Epithelial cell of esophagus (primary cell): ENCODE measurements at regions not wholly inside any gene's neighbourhood (a gene's known extent, or its start where the extent isn't known, plus 50 kb on each side); places are given as distances from the start of the nearest gene placed in this dataset.

Source experiments
- DNase-seq: peaks from one replicate; pipeline ENCODE4 v3.0.0; 2010; ENCODE audit warnings: low read depth
- H3K4me3 ChIP-seq: 2 replicates; pipeline ENCODE4 v1.5.1; 2011; ENCODE audit warnings: mild to moderate bottlenecking, low read length, control low read depth
- CTCF ChIP-seq: IDR thresholded peaks from 2 replicates; pipeline ENCODE4 v1.5.1; 2011; ENCODE audit warnings: low read depth, mild to moderate bottlenecking, low read length, control low read depth, inconsistent platforms; ENCODE audit not compliant: insufficient read depth; ENCODE audit errors: missing control alignments

GRCh38 chr1:98018074-98018473, 97.2 kb upstream of the DPYD start:
- no peak overlapping the region for H3K4me3 ChIP-seq
- no peak for DNase-seq
- no peak for TF ChIP-seq CTCF

DNA sequence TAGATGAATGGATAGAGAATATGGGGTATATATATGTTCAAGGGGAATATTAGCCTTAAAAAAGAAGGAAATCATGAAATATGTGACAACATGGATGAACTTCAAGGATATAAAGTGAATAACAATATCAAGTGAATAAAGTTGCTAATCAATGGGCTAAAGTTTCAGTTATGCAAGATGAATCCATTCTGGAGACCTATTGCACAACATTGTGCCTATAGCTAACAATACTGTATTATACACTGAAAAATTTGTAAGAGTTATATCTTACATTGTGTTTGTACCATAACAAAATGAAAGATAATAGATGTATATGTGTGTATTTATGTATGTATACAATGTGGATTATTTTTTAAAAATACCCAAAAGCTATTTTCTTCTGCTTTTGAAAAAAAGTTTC, 96.3 kb upstream of the DPYD start:
- no peak for TF ChIP-seq CTCF
- H3K4me3 ChIP-seq: no peak overlapping the region
- DNase-seq: no peak

DNA sequence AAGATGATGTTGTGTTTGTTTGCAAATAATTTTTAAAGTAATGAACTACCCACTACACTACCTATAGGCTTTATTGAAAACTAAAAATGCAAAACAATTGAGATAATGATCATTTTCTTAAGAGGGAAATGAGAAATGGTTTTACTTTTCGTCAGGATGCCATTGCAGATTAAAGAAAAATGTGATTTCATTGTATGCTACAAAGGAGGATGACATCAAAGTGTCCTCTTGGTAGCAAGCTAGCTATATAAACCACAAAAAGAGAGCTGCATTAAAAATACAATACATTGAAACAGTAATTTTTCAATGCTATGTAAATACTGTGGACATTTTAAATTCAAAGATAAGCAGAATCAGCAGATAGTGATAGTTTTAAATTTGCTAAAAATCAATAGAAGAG, 87.5 kb upstream of the DPYD start:
- H3K4me3 ChIP-seq: no peak overlapping the region
- no peak for DNase-seq
- TF ChIP-seq CTCF: no peak

DNA sequence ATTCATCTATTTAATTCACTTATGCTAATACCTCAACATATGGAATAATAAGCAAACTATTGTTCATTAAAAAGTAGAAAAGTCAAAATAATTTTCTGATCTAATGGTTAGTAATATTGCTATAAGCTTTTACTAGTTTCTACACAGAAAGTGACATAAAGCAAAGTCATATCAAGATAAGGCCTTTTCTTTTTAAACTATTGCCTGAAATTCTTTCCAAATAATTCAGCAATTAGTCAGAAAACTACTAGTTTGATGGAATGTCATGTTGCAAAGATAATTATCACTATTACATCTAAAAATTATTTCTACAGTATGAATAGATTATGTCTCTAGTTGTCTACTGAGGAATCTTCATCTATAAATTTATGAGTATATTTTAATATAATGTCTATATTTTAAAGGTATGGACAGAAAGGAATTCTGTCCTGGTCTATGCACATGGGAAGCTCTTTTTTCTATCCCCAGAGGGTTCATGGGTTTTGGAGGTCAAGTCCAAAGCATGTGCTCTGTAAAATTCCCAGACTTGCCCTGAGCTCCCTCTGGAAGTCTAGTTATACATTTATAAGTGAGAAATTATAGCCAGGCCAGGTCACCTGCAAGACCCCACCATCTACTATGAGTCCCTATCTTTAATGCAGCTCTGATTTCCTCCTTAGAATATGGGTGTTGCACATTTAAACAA, 84.6 kb upstream of the DPYD start:
- TF ChIP-seq CTCF: no peak
- H3K4me3 ChIP-seq: no peak overlapping the region
- DNase-seq: no peak

DNA sequence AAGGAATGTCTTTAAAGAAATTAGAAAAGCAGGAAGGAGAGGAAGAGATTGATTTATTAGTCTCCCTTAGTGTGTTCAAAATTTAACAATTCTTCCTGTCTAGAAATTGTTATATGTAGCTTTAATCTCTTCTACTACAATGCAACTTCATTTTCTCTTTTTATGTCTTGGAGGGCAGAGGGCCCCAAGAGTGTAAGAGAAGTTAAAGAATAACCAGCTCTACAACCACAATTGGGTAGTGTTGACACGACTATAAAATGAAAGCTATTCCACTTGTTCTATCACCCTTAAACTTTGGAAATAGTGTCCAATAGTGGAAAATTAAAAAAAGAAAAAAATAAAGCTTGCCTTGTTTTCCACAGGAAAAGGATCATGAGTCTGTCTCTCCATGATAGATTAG, 82.6 kb upstream of the DPYD start:
- no peak for TF ChIP-seq CTCF
- no peak overlapping the region for H3K4me3 ChIP-seq
- no peak for DNase-seq

GRCh38 chr1:98002288-98002687, 81.5 kb upstream of the DPYD start:
- DNase-seq: no peak
- no peak for TF ChIP-seq CTCF

DNA sequence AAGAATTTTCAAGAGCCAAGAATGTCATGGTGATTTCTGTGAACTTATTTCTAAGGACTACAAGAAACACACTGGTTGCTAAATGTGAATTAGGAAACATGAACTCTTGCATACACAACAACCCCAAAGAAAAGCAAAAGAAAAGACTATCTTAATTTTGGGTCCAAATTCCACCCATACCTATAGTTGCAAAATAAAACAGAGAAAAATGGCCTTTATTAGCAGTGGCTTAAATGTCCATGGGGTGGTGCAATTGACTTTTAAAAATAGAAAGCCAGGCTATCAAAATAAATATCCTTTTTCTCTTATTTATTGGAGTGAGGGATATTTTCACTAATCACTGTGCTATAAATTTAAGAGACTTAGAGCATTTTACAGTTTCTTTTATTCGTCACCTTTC, 80.9 kb upstream of the DPYD start:
- no peak for DNase-seq
- H3K4me3 ChIP-seq: no peak overlapping the region
- TF ChIP-seq CTCF: no peak

More at GRCh38 chr1:98002288-98002687, 81.5 kb upstream of the DPYD start:
- no peak overlapping the region for H3K4me3 ChIP-seq
